Right lobe of liver (tissue), 4 donors: ENCODE measurements at regions not wholly inside any gene's neighbourhood (a gene's known extent, or its start where the extent isn't known, plus 50 kb on each side); places are given as distances from the start of the nearest gene placed in this dataset.

Experiments
- POLR2A ChIP-seq: fragments of 450-650 bp; IDR thresholded peaks from one replicate; pipeline ENCODE4 v1.6.1; 2017; ENCODE audit warnings: antibody characterized with exemption, mild to moderate bottlenecking
- TF ChIP-seq, protein P1 (sequence below), 4 donors: fragments of 200-600 bp in 3 of 4; fragments of 450-650 bp in 1 of 4; IDR thresholded peaks; one replicate each; pipeline versions ENCODE4 v1.5.1 to v1.8.0; 2016 to 2022; ENCODE audit warnings: antibody characterized with exemption in 4 of 4, mild to moderate bottlenecking in 2 of 4
- donor health status: DM: no; HTN: no; CAD: no.
- donor health status: DM: no; HTN: no; CAD: no.
- donor health status: DM: no; HTN: yes; CAD: no.

DNA sequence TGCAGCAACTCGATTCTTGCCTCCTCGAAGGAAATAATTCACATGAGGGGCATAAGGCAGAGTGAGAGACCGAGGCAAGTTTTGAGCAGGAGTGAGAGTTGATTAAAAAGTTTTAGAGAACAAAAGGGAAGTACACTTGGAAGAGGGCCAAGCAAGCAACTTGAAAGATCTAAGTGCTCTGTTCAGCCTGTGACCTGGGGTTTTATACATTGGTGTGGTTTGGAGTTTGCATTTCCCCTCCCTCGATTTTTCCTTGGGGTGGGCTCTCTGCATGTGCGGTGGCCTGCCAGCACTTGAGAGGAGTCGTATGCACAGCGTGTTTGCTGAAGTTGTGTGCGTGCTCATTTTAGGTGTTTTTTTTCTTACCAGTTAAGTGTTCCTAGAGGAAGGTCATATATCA lies 356.4 kb downstream of the KLHL4 start:
- TF ChIP-seq, protein P1, sequence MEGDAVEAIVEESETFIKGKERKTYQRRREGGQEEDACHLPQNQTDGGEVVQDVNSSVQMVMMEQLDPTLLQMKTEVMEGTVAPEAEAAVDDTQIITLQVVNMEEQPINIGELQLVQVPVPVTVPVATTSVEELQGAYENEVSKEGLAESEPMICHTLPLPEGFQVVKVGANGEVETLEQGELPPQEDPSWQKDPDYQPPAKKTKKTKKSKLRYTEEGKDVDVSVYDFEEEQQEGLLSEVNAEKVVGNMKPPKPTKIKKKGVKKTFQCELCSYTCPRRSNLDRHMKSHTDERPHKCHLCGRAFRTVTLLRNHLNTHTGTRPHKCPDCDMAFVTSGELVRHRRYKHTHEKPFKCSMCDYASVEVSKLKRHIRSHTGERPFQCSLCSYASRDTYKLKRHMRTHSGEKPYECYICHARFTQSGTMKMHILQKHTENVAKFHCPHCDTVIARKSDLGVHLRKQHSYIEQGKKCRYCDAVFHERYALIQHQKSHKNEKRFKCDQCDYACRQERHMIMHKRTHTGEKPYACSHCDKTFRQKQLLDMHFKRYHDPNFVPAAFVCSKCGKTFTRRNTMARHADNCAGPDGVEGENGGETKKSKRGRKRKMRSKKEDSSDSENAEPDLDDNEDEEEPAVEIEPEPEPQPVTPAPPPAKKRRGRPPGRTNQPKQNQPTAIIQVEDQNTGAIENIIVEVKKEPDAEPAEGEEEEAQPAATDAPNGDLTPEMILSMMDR (IDR thresholded peaks at IDR 0.05), result no peak
- TF ChIP-seq POLR2A, result no peak
